Dermis blood vessel endothelial cell (primary cell): ENCODE measurements at regions not wholly inside any gene's neighbourhood (a gene's known extent, or its start where the extent isn't known, plus 50 kb on each side); places are given as distances from the start of the nearest gene placed in this dataset.
A peak's percentile ranks its signal among the peaks of the same experiment; 100 is the strongest.
"Not testable (repeated sequence)": the region's sequence is repeated elsewhere in the genome, so short reads cannot be mapped to it uniquely, and the experiment has no call there.

Experiments used
- DNase-seq: peaks from one replicate; pipeline ENCODE4 v3.0.0; 2010

DNA sequence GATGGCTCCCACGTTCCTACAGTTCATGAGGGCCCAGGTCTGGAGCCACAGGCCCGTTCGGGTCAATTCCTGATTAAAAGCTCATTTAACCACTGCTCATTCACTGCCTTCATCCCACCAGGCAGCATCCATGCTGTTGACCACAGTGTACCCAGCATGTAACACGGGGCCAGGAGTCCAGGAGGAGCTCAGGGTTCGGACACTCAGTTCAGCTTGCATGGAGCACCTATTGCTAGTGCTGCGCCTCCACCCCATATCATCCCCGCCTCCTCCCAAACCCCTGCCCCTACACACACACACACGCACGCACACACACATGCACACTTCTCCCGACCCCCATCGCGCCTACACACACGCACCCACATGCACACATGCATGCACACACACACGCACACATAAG is 72.9 kb upstream of the SNTG2 start:
- DNase-seq = no peak

DNA sequence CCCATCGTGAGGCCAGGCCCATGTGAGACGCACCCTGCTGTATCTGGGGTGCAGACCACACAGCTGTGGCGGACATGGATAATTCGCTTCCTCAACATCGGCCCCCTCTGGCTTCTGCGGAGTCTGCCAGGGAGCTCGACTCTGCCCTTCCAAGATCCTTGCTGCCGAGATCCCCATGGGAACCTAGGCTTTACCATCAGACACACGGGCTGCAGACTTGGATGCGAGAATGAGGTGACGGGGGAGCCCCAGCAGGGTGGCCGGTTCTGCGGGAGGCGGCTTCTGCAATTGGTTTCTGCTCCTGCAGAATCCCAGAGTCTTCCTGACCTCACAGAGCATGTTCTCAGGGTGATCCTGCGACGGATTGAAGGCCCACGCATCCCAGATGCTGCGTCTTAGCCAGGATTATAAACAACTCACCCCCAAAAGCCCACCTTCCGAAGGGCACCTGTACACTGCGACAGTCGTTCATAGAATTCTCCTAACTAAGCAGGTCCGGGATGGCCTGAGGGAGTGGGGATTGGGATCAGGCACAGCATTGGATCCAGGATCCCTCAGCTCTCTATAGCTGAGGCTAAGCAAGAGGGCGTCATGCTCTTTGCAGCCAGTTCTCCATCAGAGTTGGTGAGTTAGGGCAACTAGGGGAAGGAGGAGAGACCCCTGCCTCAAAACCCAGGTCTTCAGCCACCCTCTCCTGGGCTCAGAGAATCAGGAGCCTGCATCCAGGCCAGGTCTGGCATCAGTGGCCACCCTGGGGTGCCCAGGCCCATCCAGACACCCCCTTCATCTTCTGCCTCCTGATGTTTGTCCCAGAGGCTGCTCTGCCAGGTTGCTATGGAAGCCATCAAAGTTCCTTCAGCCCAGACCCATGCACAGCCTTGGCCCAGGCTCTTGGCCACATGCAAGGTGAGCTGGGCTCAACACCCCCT is 74.7 kb upstream of the SNTG2 start:
- no peak for DNase-seq

DNA sequence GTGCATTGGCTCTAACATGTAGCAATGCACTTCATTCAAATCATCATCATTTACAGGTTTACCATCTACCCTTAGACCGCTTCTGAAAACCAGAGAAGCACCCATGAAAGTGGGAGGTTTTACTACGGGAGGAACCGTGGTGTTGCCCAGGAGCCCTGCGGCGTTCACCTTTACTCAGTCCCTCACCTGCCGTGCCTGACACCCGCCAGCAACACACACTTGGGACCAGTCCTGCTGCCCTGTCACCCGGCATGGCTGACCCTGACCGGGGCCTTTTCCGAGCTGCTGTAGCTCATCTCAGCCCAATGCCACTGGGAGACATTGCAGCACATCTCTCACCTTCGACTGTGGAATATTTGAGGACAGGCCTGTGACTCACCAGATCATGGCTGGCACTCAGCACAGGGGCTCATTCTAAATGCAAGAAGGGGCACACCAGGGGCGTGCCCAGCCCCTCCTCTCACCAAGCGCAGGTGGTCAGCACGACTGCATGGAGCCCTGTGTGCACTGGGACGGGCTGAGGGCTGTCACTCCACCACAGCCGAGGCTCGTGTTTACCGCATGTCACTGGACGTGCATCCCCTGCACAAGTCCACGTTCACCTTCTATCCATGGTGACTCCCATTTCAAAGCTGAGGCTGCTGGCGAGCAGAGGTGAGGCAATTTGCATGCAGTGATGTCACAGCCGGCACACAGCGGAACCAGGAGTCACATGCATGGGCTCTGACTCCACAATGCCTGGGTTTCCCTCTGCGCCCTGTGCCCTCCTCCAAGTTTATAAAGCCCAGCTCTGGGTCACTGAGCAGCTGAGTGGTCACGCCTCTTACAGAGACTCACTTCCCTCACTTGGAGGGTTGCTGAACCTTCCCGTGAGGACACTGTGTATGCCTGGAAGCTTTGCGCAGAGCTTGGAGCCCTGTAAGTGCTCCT is 76.7 kb upstream of the SNTG2 start:
- no peak for DNase-seq

DNA sequence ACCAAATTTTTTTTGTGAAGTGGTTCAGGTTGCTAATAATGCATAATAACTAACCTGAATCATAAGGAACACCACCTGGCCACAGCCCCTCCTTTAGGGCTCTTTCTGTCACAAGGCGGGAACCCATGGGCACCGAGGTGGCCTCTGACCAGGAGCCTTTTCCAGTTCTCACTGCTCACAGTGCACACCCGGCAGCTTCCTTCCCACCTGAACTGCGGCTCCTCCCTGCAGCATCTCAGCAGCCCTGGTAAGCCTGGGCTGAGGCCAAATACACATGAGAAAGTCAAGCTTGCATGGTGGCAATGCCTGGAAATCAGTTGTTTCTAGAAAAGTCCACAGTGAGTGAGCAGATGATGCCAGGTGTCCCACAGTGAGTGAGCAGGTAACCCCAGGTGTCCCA is 77.6 kb upstream of the SNTG2 start:
- DNase-seq = no peak

DNA sequence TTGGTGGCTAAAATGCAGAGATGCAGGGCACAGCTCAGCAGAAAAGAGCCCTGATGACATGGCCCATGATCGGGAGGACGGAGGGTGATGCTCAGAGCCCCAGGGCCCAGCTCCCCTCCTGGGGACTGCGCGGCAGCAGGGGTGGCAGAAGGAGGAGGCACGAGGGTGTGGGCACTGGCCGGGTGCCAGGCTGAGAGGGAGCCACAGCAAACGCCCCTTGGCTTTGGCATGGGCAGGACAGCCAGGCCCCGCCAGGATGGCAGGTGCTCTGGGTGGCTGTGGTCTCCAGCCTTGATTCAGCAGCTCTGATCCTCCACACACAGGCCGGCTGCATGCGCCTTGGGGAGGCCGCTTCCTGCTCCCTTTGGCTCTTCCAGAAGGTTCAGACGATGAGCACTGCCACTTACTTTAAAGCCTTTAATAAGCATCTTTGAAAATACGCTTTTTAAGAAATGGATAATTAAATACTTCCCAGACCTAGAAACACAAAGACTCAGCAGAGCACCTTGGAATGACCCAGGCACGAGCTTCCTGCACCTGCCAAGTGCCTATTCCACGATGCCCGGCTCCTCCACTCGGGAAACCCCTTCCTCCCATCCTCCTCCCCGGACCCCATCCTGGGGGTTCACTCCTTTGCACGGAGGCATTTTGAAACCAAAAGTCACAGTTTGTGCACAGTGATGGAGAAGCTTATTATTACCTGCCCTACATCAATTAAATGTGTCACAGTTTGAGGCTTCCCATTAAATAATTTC is 78.5 kb upstream of the SNTG2 start:
- no peak for DNase-seq

DNA sequence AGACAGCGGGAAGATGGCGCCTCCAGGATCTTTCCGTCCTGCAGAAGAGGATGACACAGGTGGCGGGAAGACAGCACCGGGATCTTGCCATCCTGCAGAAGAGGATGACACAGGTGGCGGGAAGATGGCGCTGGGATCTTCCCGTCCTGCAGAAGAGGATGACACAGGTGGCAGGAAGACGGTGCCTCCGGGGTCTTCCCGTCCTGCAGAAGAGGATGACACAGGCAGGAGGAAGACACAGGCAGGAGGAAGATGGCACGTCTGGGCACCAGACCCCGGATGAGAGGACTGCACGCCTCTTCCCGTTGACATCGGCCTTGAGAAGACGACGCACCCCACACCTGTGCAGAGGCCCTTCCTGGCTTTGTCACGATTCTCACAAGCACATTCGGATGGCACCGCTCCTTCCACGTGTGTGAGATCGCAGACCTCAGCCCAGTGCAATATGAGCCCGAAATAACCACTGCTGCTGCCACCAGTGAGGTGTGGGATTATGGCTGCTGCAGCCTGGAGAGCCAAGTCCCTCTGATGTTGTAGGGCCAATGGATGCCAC is 79.4 kb upstream of the SNTG2 start:
- no peak for DNase-seq

DNA sequence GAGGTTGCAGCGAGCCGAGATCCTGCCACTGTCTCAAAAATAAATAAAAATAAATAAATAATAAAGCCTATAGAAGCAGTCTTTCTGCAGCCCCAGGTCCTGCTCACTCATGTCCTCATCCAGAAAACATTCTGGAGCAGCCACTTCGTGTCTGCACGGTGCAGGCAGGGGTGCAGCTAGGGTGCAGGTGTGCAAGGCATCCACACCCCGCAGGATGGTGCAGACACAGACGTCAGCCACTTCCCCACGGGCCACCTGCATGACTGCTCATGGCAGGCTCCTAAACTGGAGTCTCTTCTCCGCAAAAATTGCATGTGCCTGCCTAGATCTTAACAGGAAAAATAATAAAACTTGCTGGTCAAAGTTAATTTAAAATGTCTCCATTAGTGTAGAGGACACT is 80.2 kb upstream of the SNTG2 start:
- DNase-seq = no peak

DNA sequence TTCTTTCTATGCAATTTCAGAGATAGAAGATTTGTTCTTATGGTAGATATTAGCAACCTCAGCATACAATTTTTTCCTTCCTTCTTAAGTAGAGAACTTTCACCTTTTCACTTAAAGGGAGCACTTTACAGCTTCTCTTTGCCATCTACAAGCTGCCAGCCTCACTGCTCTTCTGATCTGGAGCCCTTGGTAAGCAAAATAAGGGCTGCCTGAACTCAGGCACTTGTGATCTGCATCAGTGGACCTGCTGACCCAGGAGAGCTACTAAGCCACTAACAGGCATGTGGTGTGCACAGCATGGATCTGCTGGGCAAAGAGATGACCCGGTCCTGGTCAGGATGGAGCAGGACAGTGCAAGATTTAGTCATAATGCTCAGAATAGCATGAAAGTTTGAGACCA is 80.8 kb upstream of the SNTG2 start:
- DNase-seq = no peak

DNA sequence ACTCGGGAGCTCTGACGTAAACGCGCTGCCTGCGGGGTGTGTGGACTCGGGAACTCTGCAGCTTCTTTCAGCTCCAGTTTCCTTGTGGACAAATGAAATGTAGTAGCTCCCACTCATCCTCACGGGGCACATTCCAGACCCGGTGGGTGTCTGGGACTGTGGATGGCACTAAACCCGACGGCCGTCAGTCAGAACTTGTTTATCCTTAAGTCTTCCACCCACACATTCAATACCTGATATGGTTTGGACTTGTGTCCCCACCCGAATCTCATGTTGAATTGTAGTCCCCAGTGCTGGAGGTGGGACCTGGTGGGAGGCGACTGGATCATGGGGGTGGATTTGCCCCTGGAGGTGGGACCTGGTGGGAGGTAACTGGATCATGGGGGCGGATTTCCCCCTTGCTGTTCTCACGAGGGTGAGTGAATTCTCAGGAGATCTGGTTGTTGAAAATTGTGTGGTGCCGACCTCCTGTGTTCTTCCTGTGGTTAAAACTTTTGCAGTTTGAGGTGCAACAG is 81.2 kb upstream of the SNTG2 start:
- no peak for DNase-seq

DNA sequence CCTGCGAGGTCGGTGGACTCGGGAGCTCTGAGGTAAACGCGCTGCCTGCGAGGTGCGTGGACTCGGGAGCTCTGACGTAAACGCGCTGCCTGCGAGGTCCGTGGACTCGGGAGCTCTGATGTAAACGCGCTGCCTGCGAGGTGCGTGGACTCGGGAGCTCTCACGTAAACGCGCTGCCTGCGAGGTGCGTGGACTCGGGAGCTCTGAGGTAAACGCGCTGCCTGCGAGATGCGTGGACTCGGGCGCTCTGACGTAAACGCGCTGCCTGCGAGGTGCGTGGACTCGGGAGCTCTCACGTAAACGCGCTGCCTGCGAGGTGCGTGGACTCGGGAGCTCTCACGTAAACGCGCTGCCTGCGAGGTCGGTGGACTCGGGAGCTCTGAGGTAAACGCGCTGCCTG is 81.8 kb upstream of the SNTG2 start:
- DNase-seq = not testable (repeated sequence)

DNA sequence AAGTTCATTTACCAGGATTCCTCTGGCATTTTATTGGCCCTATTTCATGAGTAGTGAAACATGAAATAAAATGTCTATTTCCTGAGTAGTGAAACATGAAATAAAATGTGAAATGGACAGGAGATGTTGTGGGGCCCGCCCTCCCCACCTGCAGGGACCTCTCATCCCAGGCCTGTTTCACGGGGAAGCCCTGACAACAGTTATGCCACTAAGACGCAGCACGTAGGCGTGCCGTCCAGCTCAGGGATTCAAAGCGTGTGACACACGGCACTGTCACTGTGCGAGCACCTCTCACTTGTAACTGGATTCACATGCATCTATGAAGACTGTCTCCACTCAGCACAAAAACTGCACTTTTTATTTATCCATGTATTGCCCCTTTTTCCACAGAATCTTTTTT is 83.4 kb upstream of the SNTG2 start:
- no peak for DNase-seq

DNA sequence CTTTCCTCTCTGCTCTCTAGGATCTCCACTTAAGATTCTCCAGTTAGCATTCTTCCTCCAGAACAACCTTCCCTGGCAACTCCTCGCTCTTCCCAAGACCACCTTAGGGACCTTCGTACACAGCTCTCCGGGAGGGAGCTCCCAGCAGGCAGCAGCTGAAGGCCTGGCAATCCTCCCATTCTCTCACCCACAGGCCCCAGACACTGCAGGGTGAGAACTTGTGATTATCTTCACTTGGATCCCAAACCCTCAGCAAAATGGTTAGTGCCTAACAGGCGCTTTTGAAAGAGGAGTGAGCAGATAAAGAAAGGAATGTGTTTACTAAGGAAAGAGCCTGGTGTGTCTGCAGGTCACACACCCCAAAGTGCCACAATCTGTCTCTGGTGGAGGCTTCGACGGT is 83.8 kb upstream of the SNTG2 start:
- no peak for DNase-seq

DNA sequence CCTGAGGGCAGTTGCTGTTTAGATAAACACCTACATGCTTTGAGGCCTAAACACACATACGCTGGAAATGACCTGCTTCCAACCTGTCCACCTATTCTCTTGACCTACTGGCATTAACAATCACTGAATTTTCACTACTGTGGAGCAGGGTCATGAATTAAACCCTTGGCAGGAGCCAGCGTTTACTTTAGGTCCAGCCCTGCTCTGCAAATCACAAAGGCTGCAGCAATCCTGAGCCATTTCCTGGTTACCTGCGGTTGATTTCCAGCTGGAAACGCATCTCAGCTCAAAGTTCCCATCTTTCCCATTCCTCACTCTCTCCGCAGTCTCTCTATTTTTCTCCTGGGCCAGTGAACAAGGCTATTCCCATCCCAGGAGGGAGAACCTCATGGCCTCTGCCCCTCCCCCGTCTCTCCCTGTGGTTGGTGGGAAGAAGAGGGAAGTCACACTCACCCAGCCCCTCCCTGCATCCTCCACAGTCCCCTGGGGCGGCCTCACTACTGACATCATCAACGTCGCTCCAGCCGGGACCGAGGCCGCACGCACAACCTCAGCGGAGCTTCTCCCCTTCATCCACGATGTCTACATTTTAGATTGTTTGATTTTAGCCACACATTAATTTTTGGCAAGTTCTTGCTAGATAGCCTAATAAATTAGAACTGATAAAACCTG is 84.5 kb upstream of the SNTG2 start:
- no peak for DNase-seq

DNA sequence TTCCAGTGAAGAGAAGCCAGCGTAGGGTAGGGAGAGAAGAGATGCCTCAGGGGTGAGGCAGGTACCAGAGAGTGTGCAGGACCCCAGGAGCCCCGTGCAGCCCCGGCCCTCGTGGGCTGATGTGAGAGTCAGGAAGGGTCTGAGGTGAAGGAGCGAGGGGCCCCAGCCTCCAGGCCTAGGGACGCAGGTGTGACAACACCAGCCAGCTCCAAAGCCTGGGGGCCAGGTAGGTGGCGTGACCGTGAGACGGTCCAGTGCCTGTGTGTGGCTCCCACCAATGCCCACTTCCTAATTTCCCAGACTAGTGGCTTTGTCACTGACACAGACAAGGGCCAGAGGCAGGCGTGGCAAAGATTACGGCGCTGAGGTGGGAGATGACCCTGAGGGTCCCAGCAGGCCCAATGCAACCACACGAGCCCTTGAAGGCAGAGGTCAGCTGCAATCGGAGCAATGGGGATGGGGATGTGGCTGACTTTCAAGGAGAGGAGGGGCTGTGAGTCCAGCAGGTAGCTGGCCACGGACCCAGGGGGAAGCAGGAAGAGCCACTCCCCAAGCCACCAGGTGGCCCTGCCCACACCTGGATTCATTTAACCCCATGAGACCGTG is 86.0 kb upstream of the SNTG2 start:
- DNase-seq = no peak

DNA sequence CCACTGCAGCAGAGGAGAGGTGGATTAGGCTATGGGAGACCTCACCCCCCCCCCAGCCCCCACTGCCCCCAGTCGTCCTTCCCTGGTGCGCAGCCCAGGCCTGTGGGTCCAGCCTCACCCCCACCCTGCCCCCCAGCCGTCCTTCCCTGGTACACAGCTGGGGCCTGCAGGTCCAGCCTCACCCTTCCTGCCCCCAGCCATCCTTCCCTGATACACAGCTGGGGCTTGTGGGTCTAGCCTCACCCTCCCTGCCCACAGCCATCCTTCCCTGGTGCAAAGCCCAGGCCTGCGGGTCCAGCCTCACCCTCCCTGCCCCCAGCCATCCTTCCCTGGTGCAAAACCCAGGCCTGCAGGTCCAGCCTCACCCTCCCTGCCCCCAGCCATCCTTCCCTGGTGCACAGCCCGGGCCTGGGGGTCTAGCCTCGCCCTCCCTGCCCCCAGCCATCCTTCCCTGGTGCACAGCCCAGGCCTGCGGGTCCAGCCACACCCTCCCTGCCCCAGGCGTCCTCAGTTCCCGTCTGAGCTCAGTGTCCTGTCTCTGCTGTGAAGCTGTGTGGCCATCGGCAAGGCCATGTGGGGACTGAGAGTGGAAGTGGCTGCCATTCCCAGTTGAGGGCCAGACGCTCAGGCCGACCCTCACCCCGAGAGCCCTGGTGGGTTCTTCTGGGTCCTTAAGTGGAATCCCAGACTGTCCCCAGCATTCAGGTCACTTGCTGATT is 86.8 kb upstream of the SNTG2 start:
- no peak for DNase-seq

DNA sequence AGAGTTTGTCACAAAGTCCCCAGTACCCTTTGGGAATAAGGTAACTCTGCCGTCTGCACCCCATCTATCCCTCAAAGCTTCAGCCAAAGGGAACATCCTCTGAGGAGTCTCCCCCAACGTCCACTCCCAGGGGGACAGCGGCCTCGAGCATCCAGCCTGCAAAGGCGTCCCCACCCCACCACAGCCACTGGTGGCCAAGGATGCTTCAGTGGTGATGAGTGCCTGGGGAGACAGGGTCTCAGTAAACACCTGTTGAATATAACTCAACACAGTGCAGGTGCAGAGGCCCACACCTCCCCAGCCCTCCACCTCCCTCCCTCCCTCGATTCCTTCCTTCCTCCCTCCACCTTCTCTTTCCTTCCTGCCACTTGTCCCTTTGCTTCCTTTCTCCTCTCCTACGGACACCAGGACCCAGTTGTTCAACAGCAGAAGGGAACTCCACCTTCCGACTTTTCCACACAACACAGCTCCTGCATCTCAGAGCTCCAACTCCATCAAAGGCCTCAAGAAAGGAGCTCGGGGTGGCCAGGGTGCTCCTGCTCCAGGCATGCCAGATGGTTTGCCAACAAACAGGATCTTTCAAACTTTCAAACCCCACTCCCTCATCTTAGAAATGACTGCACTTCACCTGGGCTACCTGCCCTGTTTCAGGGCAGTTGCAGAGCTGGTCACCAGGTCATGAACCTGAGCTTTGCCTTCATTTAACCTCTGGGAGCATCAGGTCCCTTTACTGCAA is 87.8 kb upstream of the SNTG2 start:
- DNase-seq = no peak

DNA sequence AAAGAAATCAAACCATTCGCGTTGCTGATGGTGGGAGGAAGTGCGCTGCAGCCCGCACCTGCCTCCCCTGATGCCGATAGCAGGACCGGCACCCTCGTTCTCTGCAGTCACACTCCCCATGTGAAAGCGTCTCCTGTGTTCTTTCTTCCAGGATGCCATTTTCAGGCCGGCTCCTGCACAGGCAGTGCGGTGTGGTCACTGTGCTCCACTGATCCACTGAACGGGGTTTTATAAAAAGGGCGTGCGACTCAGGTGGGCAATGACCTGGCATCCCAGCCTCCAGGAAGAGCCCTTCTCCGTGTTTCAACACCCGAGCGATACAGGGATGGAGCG is 88.3 kb upstream of the SNTG2 start:
- DNase-seq = no peak

DNA sequence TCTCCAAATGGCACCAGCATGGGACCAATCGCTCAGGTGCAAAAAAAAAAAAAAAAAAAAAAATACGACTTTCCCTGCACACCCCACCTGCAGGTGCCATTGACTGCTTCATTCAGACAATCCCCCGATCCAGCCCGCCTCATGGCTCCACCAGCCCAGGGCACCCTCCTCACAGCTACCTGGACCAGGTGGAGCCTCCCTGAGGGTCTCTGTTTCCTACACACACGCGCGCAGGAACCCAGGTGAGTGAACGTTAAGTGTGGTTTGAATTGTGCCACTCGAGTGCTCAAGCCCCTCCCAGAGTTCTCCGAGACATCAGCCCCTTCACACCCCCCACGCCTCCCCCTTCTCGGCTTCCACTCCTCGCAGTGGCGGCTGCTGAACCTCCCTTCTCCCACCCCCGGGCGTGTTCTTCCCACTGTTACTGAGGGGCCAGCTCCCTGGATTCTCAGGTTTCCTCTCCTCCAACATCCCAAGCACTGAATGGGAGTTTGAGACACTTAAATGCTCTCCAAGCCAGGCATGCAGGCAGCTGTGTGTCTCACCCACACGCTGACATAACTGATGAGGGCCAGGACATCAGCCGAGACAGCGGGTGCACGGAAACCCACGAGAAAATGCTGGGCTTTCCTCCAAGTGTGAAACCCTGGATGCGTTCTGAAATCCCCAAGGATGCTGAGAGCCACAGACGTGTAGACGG is 88.8 kb upstream of the SNTG2 start:
- no peak for DNase-seq

DNA sequence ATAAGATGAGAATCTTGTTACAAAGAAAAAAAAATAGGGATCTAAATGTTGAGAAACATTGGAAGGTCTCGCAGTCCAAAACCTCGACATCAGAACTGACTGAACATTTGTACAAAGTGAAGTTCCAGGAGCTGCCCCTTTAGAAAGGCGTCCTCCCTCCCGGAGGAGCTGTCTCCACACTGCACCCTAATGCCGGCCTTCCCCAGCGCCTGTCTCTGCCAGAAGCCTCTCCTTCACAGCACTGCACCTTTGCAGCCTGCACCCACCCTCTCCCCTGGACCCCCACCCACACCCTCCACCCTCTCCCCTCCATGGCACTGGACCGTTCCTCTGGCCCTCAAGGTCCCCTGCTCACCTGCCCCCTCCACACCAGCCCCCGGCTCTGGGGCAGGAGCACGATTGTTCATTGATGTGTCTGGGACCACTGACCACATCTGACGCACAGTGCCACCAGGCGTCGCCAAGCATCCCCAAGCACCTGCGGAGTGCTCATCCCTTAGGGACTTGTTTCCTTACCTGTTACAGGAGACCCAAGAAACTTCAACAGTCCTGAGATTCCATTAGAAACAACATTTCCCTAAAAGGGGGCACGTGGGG is 90.3 kb upstream of the SNTG2 start:
- DNase-seq = peak; percentile 1
